K562 (cell line): ENCODE measurements at regions not wholly inside any gene's neighbourhood (a gene's known extent, or its start where the extent isn't known, plus 50 kb on each side); places are given as distances from the start of the nearest gene placed in this dataset.

Source experiments
- ATAC-seq: fragments of 200-7000 bp; cut with Tn5 transposase; 3 replicates; pipeline ENCODE4 v1.9.1; 2020; ENCODE audit warnings: moderate library complexity
- BruUV-seq: library from RNA; stranded (reverse); fragments of 400-500 nt; replicated peaks from 2 replicates; lab custom pipeline; 2021; lab: Mats Ljungman, UMichigan
- CTCF ChIA-PET: fragments of 300-600 bp; formaldehyde crosslinking; extraction: SDS; loops from one replicate; lab custom pipeline; 2021; ENCODE audit warnings: low intra/inter-chr PET ratio; lab: Yijun Ruan, JAX
- POLR2A ChIA-PET: fragments of 300-600, 350-650 bp; sonication (Branson Sonifier 250); formaldehyde crosslinking; extraction: SDS; loops from one replicate; lab custom pipeline; 2021; ENCODE audit warnings: antibody characterized with exemption, inconsistent platforms; lab: Yijun Ruan, JAX
- DNase-seq, 4 experiments: peaks; one replicate each; pipeline versions ENCODE4 v3.0.0 to v3.0.0-alpha.2; 2011 to 2018; ENCODE audit warnings: low spot score in 3 of 4, mixed read lengths in 3 of 4; ENCODE audit errors: extremely low read depth in 1 of 4
- FAIRE-seq: peaks from 2 replicates; lab custom pipeline; 2011; peaks lifted over from hg19 to GRCh38; lab: Jason Lieb, UNC
- H2AFZ ChIP-seq: 2 replicates; pipeline ENCODE4 v1.6.0; 2011; ENCODE audit warnings: low read depth, low read length, control low read depth, inconsistent platforms
- H3K27ac ChIP-seq: fragments of 200-600 bp; 3 replicates; pipeline ENCODE4 v1.8.0; 2011; ENCODE audit warnings: low read depth, mild to moderate bottlenecking, control low read depth, inconsistent platforms, low read length, moderate library complexity, mixed read lengths; ENCODE audit errors: extremely low read depth
- H3K27me3 ChIP-seq, 2 experiments: fragments of 300-600 bp in 1 of 2; 2 replicates in 1 of 2; 3 replicates in 1 of 2; pipeline versions ENCODE4 v1.6.0 to v1.8.0; 2011; ENCODE audit warnings: inconsistent platforms in 2 of 2, low read length in 2 of 2, mild to moderate bottlenecking in 1 of 2, mixed read lengths in 1 of 2, moderate library complexity in 1 of 2; ENCODE audit not compliant: control insufficient read depth in 2 of 2, insufficient read depth in 2 of 2
- H3K36me3 ChIP-seq: fragments of 300-600 bp; 3 replicates; pipeline ENCODE4 v1.8.0; 2011; ENCODE audit warnings: mild to moderate bottlenecking, low read length, inconsistent platforms; ENCODE audit not compliant: control insufficient read depth, insufficient read depth
- H3K4me1 ChIP-seq, 2 experiments: fragments of 200-600 bp in 1 of 2; replicated peaks in 1 of 2; 2 replicates in 1 of 2; 3 replicates in 1 of 2; pipeline versions ENCODE4 v1.5.1 to v1.8.0; 2011; ENCODE audit warnings: inconsistent platforms in 2 of 2, low read length in 2 of 2, mild to moderate bottlenecking in 1 of 2, mixed read lengths in 1 of 2, moderate library complexity in 1 of 2; ENCODE audit not compliant: control insufficient read depth in 2 of 2, insufficient read depth in 2 of 2
- H3K4me2 ChIP-seq: 2 replicates; pipeline ENCODE4 v1.6.1; 2011; ENCODE audit warnings: low read length, control low read depth, inconsistent platforms, mixed read lengths; ENCODE audit not compliant: insufficient read depth
- H3K4me3 ChIP-seq: fragments of 200-600 bp; sonication (generic), shearing (Covaris generic); 2 replicates; pipeline ENCODE4 v1.5.1; 2016; ENCODE audit warnings: control low read depth, inconsistent platforms
- H3K79me2 ChIP-seq: fragments of 200-600 bp; 3 replicates; pipeline ENCODE4 v1.8.0; 2011; ENCODE audit warnings: low read length, inconsistent platforms; ENCODE audit not compliant: control insufficient read depth, insufficient read depth
- H3K9ac ChIP-seq, 2 experiments: 2 replicates each; pipeline versions ENCODE4 v1.6.0 to v1.6.1; 2011; ENCODE audit warnings: low read depth in 2 of 2, low read length in 2 of 2, control low read depth in 1 of 2, inconsistent platforms in 1 of 2, mild to moderate bottlenecking in 1 of 2, mixed read lengths in 1 of 2; ENCODE audit not compliant: insufficient read depth in 1 of 2
- H3K9me1 ChIP-seq: one replicate; pipeline ENCODE4 v1.6.0; 2011; ENCODE audit warnings: inconsistent platforms, mild to moderate bottlenecking, low read length, moderate library complexity; ENCODE audit not compliant: control insufficient read depth, insufficient read depth
- H3K9me3 ChIP-seq: replicated peaks from 2 replicates; pipeline ENCODE4 v1.5.1; 2011; ENCODE audit warnings: low read depth, low read length, inconsistent platforms; ENCODE audit not compliant: control insufficient read depth, insufficient read depth
- H4K20me1 ChIP-seq: replicated peaks from 2 replicates; pipeline ENCODE4 v1.6.1; 2011; ENCODE audit warnings: low read length, inconsistent platforms, mixed read lengths; ENCODE audit not compliant: control insufficient read depth, insufficient read depth
- BCL6 ChIP-seq: fragments of 250-450 bp; sonication (Bioruptor Pico); IDR thresholded peaks from 2 replicates; pipeline ENCODE4 v1.4.0; 2020
- C11orf30 ChIP-seq: fragments of 450-650 bp; IDR thresholded peaks from 2 replicates; pipeline ENCODE4 v1.6.1; 2016; ENCODE audit warnings: low read depth, mild to moderate bottlenecking
- CTCFL ChIP-seq: IDR thresholded peaks from 2 replicates; pipeline ENCODE4 v1.6.1; 2011; ENCODE audit warnings: borderline replicate concordance, low read depth, mild to moderate bottlenecking, moderate library complexity, low read length; ENCODE audit not compliant: insufficient read depth, poor library complexity, severe bottlenecking
- ETV5 ChIP-seq: sonication (generic); formaldehyde crosslinking; IDR thresholded peaks from 2 replicates; pipeline ENCODE4 v1.4.0; 2020; ENCODE audit warnings: low read depth, mild to moderate bottlenecking, missing genetic modification reagents
- FOXK2 ChIP-seq, 2 experiments: fragments of 450-650 bp; IDR thresholded peaks in 1 of 2; conservative IDR thresholded peaks in 1 of 2; 2 replicates each; pipeline ENCODE4 v1.6.1; 2016; ENCODE audit warnings: low read depth in 2 of 2, mild to moderate bottlenecking in 1 of 2
- HDAC3 ChIP-seq: fragments of 450-650 bp; IDR thresholded peaks from 2 replicates; pipeline ENCODE4 v1.6.1; 2018; ENCODE audit warnings: borderline replicate concordance, mild to moderate bottlenecking, moderate library complexity; ENCODE audit not compliant: partially characterized antibody
- IRF2 ChIP-seq: sonication (generic); formaldehyde crosslinking; IDR thresholded peaks from 2 replicates; pipeline ENCODE4 v1.8.1; 2022; ENCODE audit warnings: mild to moderate bottlenecking, missing genetic modification reagents
- KLF1 ChIP-seq: fragments of 450-650 bp; IDR thresholded peaks from 2 replicates; pipeline ENCODE4 v1.6.1; 2016; ENCODE audit warnings: missing genetic modification characterization, missing compliant biosample characterization
- NCOA2 ChIP-seq, 2 experiments: fragments of 450-650 bp; IDR thresholded peaks; 2 replicates each; pipeline ENCODE4 v1.6.1; 2018; ENCODE audit warnings: mild to moderate bottlenecking in 2 of 2, moderate library complexity in 1 of 2; ENCODE audit not compliant: partially characterized antibody in 2 of 2
- NR1H2 ChIP-seq: sonication (generic); formaldehyde crosslinking; IDR thresholded peaks from 2 replicates; pipeline ENCODE4 v1.4.0; 2020; ENCODE audit warnings: mild to moderate bottlenecking, missing genetic modification reagents
- NR2F6 ChIP-seq: fragments of 450-650 bp; formaldehyde crosslinking; IDR thresholded peaks from 2 replicates; pipeline ENCODE4 v1.4.0; 2020; ENCODE audit warnings: mild to moderate bottlenecking
- SMC3 ChIP-seq: conservative IDR thresholded peaks from 2 replicates; pipeline ENCODE4 v1.6.1; 2011; ENCODE audit warnings: low read depth, low read length, improper control_type of control experiment; ENCODE audit not compliant: insufficient read depth
- SRSF1 ChIP-seq: fragments of 200-400 bp; formaldehyde crosslinking; IDR thresholded peaks from 2 replicates; pipeline ENCODE4 v1.6.1; 2017; ENCODE audit warnings: mild to moderate bottlenecking, low read depth, low read length, moderate library complexity
- STAT5B ChIP-seq: fragments of 250-450 bp; sonication (Bioruptor Pico); IDR thresholded peaks from 2 replicates; pipeline ENCODE4 v1.8.0; 2021; ENCODE audit warnings: mild to moderate bottlenecking, inconsistent platforms
- TBL1XR1 ChIP-seq, 2 experiments: IDR thresholded peaks; 2 replicates each; pipeline ENCODE4 v1.6.1; 2012; ENCODE audit warnings: improper control_type of control experiment in 2 of 2, low read length in 2 of 2, mild to moderate bottlenecking in 1 of 2
- ZNF121 ChIP-seq: sonication (generic); formaldehyde crosslinking; conservative IDR thresholded peaks from 2 replicates; pipeline ENCODE4 v1.8.0; 2022; ENCODE audit warnings: missing genetic modification reagents
- ZNF444 ChIP-seq: fragments of 250-450 bp; sonication (Bioruptor Pico); IDR thresholded peaks from 2 replicates; pipeline ENCODE4 v1.4.0; 2020; ENCODE audit warnings: mild to moderate bottlenecking, moderate library complexity
- ZZZ3 ChIP-seq: fragments of 450-650 bp; IDR thresholded peaks from 2 replicates; pipeline ENCODE4 v1.6.1; 2016; ENCODE audit warnings: antibody characterized with exemption, mild to moderate bottlenecking, moderate library complexity
- WGBS: fragments of 100-300 bp; shearing (Covaris generic); methylation state at CpG from one replicate; pipeline ENCODE4 v1.1.6; 2016; ENCODE audit warnings: low coverage, mixed read lengths; ENCODE audit not compliant: insufficient coverage; ENCODE audit errors: missing lambda C conversion rate; 5-methylcytosine and 5-hydroxymethylcytosine counted together
- in situ Hi-C: fragments of 300-500 bp; cut with MboI; formaldehyde crosslinking; loops from 4 replicates; pipeline ENCODE4 v1.15.0; 2018; ENCODE audit warnings: inconsistent platforms, mixed read lengths
- intact Hi-C: fragments of 100-400 bp; cut with micrococcal nuclease; formaldehyde crosslinking; loops from 2 replicates; pipeline ENCODE4 v1.14.2; 2022

GRCh38 chr1:209268479-209268878 lies 315.0 kb upstream of the CAMK1G start (continued):
- TF ChIP-seq TBL1XR1 (IDR thresholded peaks at IDR 0.05; ENCODE audit: low read length in 2 of 2) (no peak), KLF1 (tag) (no peak), HDAC3 (no peak), IRF2 (CRISPR knock-in tag) (no peak), NCOA2 (IDR thresholded peaks at IDR 0.05; ENCODE audit: partially characterized antibody in 2 of 2) (no peak), ZZZ3 (no peak)

GRCh38 chr1:209276321-209276720 lies 307.2 kb upstream of the CAMK1G start:
- Histone ChIP-seq H3K27ac (no peak overlapping the region), H3K27me3 (no peaks in the 10 kb centered on the region), H3K4me2 (no peak overlapping the region), H3K36me3 (no peaks in the 10 kb centered on the region), H3K9ac (no peak overlapping the region), H4K20me1 (no peaks in the 10 kb centered on the region), H3K9me1 (no peaks in the 10 kb centered on the region), H2AFZ (no peak overlapping the region), H3K4me3 (no peak overlapping the region), H3K4me1 (no peaks in the 10 kb centered on the region), H3K9me3 (no peaks in the 10 kb centered on the region), H3K79me2 (no peaks in the 10 kb centered on the region)
- in situ Hi-C loops (no loop called here), intact Hi-C loops (no loop called here)
- DNase-seq = no peak
- CTCF ChIA-PET = no interaction called here
- 0% methylated on average over 3 of the region's 3 CpGs for WGBS
- BruUV-seq = no TSS peak
- ATAC-seq = no peak
- TF ChIP-seq ZNF444 (CRISPR knock-in tag) (no peak), ETV5 (CRISPR knock-in tag) (no peak), SMC3 (no peak), ZNF121 (no peak), C11orf30 (no peak), BCL6 (CRISPR knock-in tag) (no peak), HDAC3 (no peak), NR2F6 (CRISPR knock-in tag) (no peak), CTCFL (no peak), SRSF1 (no peak), NR1H2 (CRISPR knock-in tag) (no peak), STAT5B (CRISPR knock-in tag) (no peak), FOXK2 (conservative IDR thresholded peaks at IDR 0.05 in 1 of 2, IDR thresholded peaks at IDR 0.05 in 1 of 2; ENCODE audit: low read depth in 2 of 2) (no peak)
- POLR2A ChIA-PET = no interaction called here
- FAIRE-seq = no peak
